SU-DHL-6 (cell line): ENCODE measurements at regions not wholly inside any gene's neighbourhood (a gene's known extent, or its start where the extent isn't known, plus 50 kb on each side); places are given as distances from the start of the nearest gene placed in this dataset.

Experiments
- H2AFZ ChIP-seq: fragments of 200-600 bp; sonication (generic); 2 replicates; pipeline ENCODE4 v1.6.1; 2014; ENCODE audit warnings: low read depth, mild to moderate bottlenecking, moderate library complexity, mixed read lengths, antibody characterized with exemption, low read length; ENCODE audit not compliant: severe bottlenecking
- H3F3A ChIP-seq: fragments of 200-600 bp; shearing (Covaris generic); 2 replicates; pipeline ENCODE4 v1.6.0; 2016; ENCODE audit warnings: antibody characterized with exemption, mild to moderate bottlenecking; ENCODE audit not compliant: insufficient read depth
- H3K27ac ChIP-seq: fragments of 200-600 bp; sonication (generic); 2 replicates; pipeline ENCODE4 v1.5.1; 2016; ENCODE audit warnings: low read depth, mild to moderate bottlenecking, low read length, moderate library complexity, mixed read lengths
- H3K27me3 ChIP-seq: fragments of 200-600 bp; sonication (generic), shearing (Covaris generic); 2 replicates; pipeline ENCODE4 v1.6.0; 2014; ENCODE audit warnings: mild to moderate bottlenecking, low read length
- H3K36me3 ChIP-seq: fragments of 200-600 bp; sonication (generic); 2 replicates; pipeline ENCODE4 v1.6.1; 2014; ENCODE audit warnings: mild to moderate bottlenecking, low read length, mixed read lengths
- H3K4me2 ChIP-seq: fragments of 300-600, 200-600 bp; shearing (Covaris generic), sonication (generic); 2 replicates; pipeline ENCODE4 v1.6.0; 2014; ENCODE audit warnings: low read length, low read depth, mild to moderate bottlenecking; ENCODE audit not compliant: poor library complexity, severe bottlenecking
- H3K4me3 ChIP-seq: fragments of 200-600 bp; sonication (generic); 2 replicates; pipeline ENCODE4 v1.5.1; 2014; ENCODE audit warnings: antibody characterized with exemption, low read length, mild to moderate bottlenecking, mixed read lengths; ENCODE audit not compliant: insufficient read depth, poor library complexity, severe bottlenecking
- H3K79me2 ChIP-seq: fragments of 200-600 bp; sonication (generic); 2 replicates; pipeline ENCODE4 v1.6.1; 2014; ENCODE audit warnings: mild to moderate bottlenecking, low read length, moderate library complexity; ENCODE audit not compliant: insufficient read depth
- H3K9ac ChIP-seq: fragments of 200-600 bp; sonication (generic); 2 replicates; pipeline ENCODE4 v1.7.0; 2014; ENCODE audit warnings: mild to moderate bottlenecking, low read length
- H3K9me2 ChIP-seq: fragments of 200-600 bp; sonication (generic); replicated peaks from 2 replicates; pipeline ENCODE4 v1.6.1; 2014; ENCODE audit warnings: low read length; ENCODE audit not compliant: insufficient read depth
- H3K9me3 ChIP-seq: fragments of 200-600 bp; sonication (generic); 2 replicates; pipeline ENCODE4 v1.6.1; 2014; ENCODE audit warnings: low read length, mixed read lengths; ENCODE audit not compliant: insufficient read depth
- H4K20me1 ChIP-seq: fragments of 200-600 bp; sonication (generic); 2 replicates; pipeline ENCODE4 v1.6.1; 2014; ENCODE audit warnings: low read depth, mild to moderate bottlenecking, antibody characterized with exemption, low read length, moderate library complexity, mixed read lengths
- EZH2phosphoT487 ChIP-seq: fragments of 200-600 bp; sonication (generic), shearing (Covaris generic); conservative IDR thresholded peaks from 2 replicates; pipeline ENCODE4 v1.6.1; 2018; ENCODE audit warnings: mild to moderate bottlenecking, antibody characterized with exemption, low read length, moderate library complexity, mixed read lengths
- TF ChIP-seq, protein P1 (sequence below): fragments of 200-600 bp; sonication (generic); IDR thresholded peaks from one replicate; pipeline ENCODE4 v1.5.1; 2017; ENCODE audit warnings: antibody characterized with exemption, mild to moderate bottlenecking, low read length, moderate library complexity; ENCODE audit not compliant: insufficient read depth, poor library complexity, severe bottlenecking

DNA sequence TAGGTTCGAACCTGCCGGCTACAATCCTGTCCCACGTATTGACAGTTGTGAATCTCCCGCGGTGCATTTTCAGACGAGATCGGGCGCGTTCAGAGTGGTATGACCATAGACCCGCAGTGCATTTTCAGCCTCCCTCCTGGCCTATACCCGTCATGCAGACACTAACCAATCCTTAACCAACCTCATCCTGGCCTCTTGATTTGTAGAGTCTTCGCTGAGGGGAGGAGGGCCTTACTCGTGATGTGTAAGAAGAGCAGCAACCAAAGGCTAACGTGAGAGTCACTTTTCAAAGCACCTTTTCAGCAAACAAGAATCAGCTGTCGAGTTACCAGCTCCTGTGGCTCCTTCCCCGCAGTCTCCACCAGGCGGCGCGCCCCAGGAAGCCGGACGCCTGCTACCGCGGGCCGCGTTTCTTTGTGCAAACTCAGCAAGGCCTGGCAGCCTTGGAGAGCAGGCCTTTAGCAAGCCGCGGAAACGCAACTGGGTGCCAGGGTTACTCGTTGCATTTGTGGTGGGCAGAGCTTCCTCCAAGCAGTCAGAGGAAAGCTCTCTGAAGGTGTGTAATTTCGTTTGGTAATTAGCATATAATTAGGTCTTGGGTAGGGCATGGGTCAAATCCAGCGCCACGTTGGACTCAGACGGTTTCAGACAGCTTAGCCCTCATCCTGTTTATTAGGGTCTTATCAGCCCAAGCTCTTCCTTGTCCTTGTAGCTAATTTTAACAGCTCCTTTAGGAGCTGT, 139.8 kb downstream of the OR2B2 start:
- H3K9ac ChIP-seq: no peak overlapping the region
- no peaks in the 10 kb centered on the region for H3K79me2 ChIP-seq
- no peaks in the 10 kb centered on the region for H3F3A ChIP-seq
- H3K9me3 ChIP-seq: no peaks in the 10 kb centered on the region
- no peaks in the 10 kb centered on the region for H3K27me3 ChIP-seq
- peak overlapping the region; percentile 23 for H2AFZ ChIP-seq
- H3K9me2 ChIP-seq: no peaks in the 10 kb centered on the region
- H3K4me3 ChIP-seq: no peak overlapping the region
- TF ChIP-seq, protein P1, sequence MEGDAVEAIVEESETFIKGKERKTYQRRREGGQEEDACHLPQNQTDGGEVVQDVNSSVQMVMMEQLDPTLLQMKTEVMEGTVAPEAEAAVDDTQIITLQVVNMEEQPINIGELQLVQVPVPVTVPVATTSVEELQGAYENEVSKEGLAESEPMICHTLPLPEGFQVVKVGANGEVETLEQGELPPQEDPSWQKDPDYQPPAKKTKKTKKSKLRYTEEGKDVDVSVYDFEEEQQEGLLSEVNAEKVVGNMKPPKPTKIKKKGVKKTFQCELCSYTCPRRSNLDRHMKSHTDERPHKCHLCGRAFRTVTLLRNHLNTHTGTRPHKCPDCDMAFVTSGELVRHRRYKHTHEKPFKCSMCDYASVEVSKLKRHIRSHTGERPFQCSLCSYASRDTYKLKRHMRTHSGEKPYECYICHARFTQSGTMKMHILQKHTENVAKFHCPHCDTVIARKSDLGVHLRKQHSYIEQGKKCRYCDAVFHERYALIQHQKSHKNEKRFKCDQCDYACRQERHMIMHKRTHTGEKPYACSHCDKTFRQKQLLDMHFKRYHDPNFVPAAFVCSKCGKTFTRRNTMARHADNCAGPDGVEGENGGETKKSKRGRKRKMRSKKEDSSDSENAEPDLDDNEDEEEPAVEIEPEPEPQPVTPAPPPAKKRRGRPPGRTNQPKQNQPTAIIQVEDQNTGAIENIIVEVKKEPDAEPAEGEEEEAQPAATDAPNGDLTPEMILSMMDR: peak; percentile 98
- no peak for TF ChIP-seq EZH2phosphoT487
- no peaks in the 10 kb centered on the region for H3K36me3 ChIP-seq
- H4K20me1 ChIP-seq: no peaks in the 10 kb centered on the region
- no peak overlapping the region for H3K27ac ChIP-seq
- no peak overlapping the region for H3K4me2 ChIP-seq

DNA sequence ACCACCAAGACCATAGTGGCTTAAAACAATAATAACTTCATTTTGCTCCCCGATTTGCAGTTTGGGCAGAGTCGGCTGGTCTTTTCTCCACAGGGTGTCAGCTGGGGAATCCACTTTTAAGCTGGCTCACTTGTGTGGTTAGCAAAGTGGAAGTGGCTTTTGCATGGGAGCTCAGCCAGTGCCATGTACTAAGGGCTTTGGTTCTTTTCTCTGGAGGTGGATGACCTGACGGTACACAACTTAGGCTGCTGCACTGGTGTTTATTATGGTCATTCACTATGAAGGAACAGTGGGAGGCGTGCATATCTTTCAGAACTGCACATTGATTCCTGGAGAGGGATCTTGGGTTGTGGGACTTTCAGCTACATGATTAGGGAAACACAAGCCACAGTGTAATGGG, 141.0 kb downstream of the OR2B2 start:
- no peaks in the 10 kb centered on the region for H3K36me3 ChIP-seq
- no peaks in the 10 kb centered on the region for H3F3A ChIP-seq
- H3K27ac ChIP-seq: no peak overlapping the region
- H3K4me3 ChIP-seq: no peak overlapping the region
- no peak for TF ChIP-seq EZH2phosphoT487
- TF ChIP-seq, protein P1: no peak
- no peaks in the 10 kb centered on the region for H4K20me1 ChIP-seq
- H3K4me2 ChIP-seq: no peak overlapping the region
- H3K9me2 ChIP-seq: no peaks in the 10 kb centered on the region
- H3K79me2 ChIP-seq: no peaks in the 10 kb centered on the region
- H3K27me3 ChIP-seq: no peaks in the 10 kb centered on the region
- H3K9me3 ChIP-seq: no peaks in the 10 kb centered on the region
- H2AFZ ChIP-seq: no peak overlapping the region
- no peak overlapping the region for H3K9ac ChIP-seq

DNA sequence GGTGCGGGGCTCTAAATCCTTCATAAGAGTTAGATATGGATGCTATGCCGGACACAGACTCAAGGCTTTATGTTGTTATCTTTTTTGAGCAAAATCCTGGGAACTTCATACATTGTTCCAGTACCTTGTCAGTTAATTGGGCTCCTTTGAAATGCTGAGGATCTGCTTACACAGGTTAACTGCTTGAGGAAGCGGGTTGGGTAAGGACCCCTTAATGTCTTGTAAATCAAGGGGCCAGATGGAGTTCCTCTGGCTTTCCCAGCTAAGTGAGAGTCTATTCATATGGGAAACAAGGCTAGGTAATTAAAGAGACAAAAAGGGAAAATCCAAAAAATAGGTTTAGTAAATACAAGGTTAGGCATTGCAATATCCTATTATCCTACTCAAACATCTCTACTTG, 141.5 kb downstream of the OR2B2 start:
- H3K4me3 ChIP-seq: no peak overlapping the region

More for the DNA sequence above, 141.5 kb downstream of the OR2B2 start:
- no peaks in the 10 kb centered on the region for H3K27me3 ChIP-seq
- H2AFZ ChIP-seq: no peak overlapping the region
- H3K36me3 ChIP-seq: no peaks in the 10 kb centered on the region
- no peaks in the 10 kb centered on the region for H3F3A ChIP-seq
- no peaks in the 10 kb centered on the region for H3K9me3 ChIP-seq
- no peak overlapping the region for H3K4me2 ChIP-seq
- TF ChIP-seq EZH2phosphoT487: no peak
- TF ChIP-seq, protein P1: no peak
- no peaks in the 10 kb centered on the region for H3K79me2 ChIP-seq
- H3K9me2 ChIP-seq: no peaks in the 10 kb centered on the region
- no peaks in the 10 kb centered on the region for H4K20me1 ChIP-seq
- H3K9ac ChIP-seq: no peak overlapping the region
- H3K27ac ChIP-seq: no peak overlapping the region
